Superior temporal gyrus (tissue), 1 donor: ENCODE measurements at regions not wholly inside any gene's neighbourhood (a gene's known extent, or its start where the extent isn't known, plus 50 kb on each side); places are given as distances from the start of the nearest gene placed in this dataset.
"Not testable (repeated sequence)": the region's sequence is repeated elsewhere in the genome, so short reads cannot be mapped to it uniquely, and the experiment has no call there.

ENCODE experiments used
- DNase-seq: peaks from one replicate; pipeline ENCODE4 v3.0.0-alpha.2; 2016; ENCODE audit errors: extremely low spot score

- DNase-seq: peak; percentile 68
Observed at GRCh38 chr20:1810926-1811620, 84.1 kb upstream of the SIRPA start.

- DNase-seq: no peak
Observed at GRCh38 chr20:1810572-1810925, 84.7 kb upstream of the SIRPA start.

- no peak for DNase-seq
Observed at GRCh38 chr20:1809611-1810510, 85.3 kb upstream of the SIRPA start.

GRCh38 chr20:1809131-1809572 lies 86.1 kb upstream of the SIRPA start:
- no peak for DNase-seq

GRCh38 chr20:1808101-1808500 lies 87.1 kb upstream of the SIRPA start:
- DNase-seq: no peak

- DNase-seq: no peak
Observed at GRCh38 chr20:1807394-1807793, 87.8 kb upstream of the SIRPA start.

GRCh38 chr20:1806456-1806855 lies 88.8 kb upstream of the SIRPA start:
- DNase-seq: no peak

GRCh38 chr20:1805816-1806215 lies 89.4 kb upstream of the SIRPA start:
- no peak for DNase-seq

GRCh38 chr20:1805161-1805581 lies 90.0 kb upstream of the SIRPA start:
- DNase-seq: no peak

- no peak for DNase-seq
Observed at GRCh38 chr20:1804554-1804956, 90.7 kb upstream of the SIRPA start.

- peak; percentile 58 for DNase-seq
Observed at GRCh38 chr20:1803932-1804501, 91.2 kb upstream of the SIRPA start.

- peak; percentile 75 for DNase-seq
Observed at GRCh38 chr20:1803061-1803931, 91.9 kb upstream of the SIRPA start.

- DNase-seq: peak; percentile 90
Observed at GRCh38 chr20:1802385-1803060, 92.7 kb upstream of the SIRPA start.

- DNase-seq: no peak
Observed at GRCh38 chr20:1801929-1802306, 93.3 kb upstream of the SIRPA start.

GRCh38 chr20:1801225-1801928 lies 93.8 kb upstream of the SIRPA start:
- DNase-seq: no peak

- peak; percentile 77 for DNase-seq
Observed at GRCh38 chr20:1800777-1801176, 94.4 kb upstream of the SIRPA start.

- peak; percentile 52 for DNase-seq
Observed at GRCh38 chr20:1800180-1800579, 95.0 kb upstream of the SIRPA start.

GRCh38 chr20:1799746-1800145 lies 95.5 kb upstream of the SIRPA start:
- not testable (repeated sequence) for DNase-seq

- DNase-seq: peak; percentile 7
Observed at GRCh38 chr20:1798982-1799381, 96.2 kb upstream of the SIRPA start.

GRCh38 chr20:1793821-1794220 lies 101.4 kb upstream of the SIRPA start:
- no peak for DNase-seq

- no peak for DNase-seq
Observed at GRCh38 chr20:1792274-1792673, 102.9 kb upstream of the SIRPA start.
